K562 (cell line): ENCODE measurements at regions not wholly inside any gene's neighbourhood (a gene's known extent, or its start where the extent isn't known, plus 50 kb on each side); places are given as distances from the start of the nearest gene placed in this dataset.

Source experiments
- BMI1 ChIP-seq: fragments of 150-350 bp; IDR thresholded peaks from 2 replicates; pipeline ENCODE4 v1.6.1; 2014; ENCODE audit warnings: low read length
- CHD2 ChIP-seq: IDR thresholded peaks from 2 replicates; pipeline ENCODE4 v1.6.1; 2011; ENCODE audit warnings: low read depth, low read length
- ETS2 ChIP-seq: IDR thresholded peaks from 2 replicates; pipeline ENCODE4 v1.6.1; 2016; ENCODE audit warnings: borderline replicate concordance, missing genetic modification characterization, mild to moderate bottlenecking, moderate library complexity, missing compliant biosample characterization; ENCODE audit not compliant: poor library complexity, severe bottlenecking
- FOXK2 ChIP-seq, 2 experiments: fragments of 450-650 bp; IDR thresholded peaks in 1 of 2; conservative IDR thresholded peaks in 1 of 2; 2 replicates each; pipeline ENCODE4 v1.6.1; 2016; ENCODE audit warnings: low read depth in 2 of 2, mild to moderate bottlenecking in 1 of 2
- KDM4B ChIP-seq, 2 experiments: fragments of 450-650 bp in 1 of 2; sonication (generic) in 1 of 2; IDR thresholded peaks; 2 replicates each; pipeline ENCODE4 v1.6.1; 2016 to 2017; ENCODE audit warnings: borderline replicate concordance in 2 of 2, antibody characterized with exemption in 1 of 2, low read depth in 1 of 2, mild to moderate bottlenecking in 1 of 2
- KLF16 ChIP-seq: IDR thresholded peaks from 2 replicates; pipeline ENCODE4 v1.6.1; 2016; ENCODE audit warnings: antibody characterized with exemption
- NCOA1 ChIP-seq: fragments of 450-650 bp; IDR thresholded peaks from 2 replicates; pipeline ENCODE4 v1.6.1; 2016; ENCODE audit warnings: low read depth
- PHF21A ChIP-seq: fragments of 450-650 bp; IDR thresholded peaks from 2 replicates; pipeline ENCODE4 v1.6.1; 2017; ENCODE audit warnings: low read depth, borderline replicate concordance
- RNF219 ChIP-seq: fragments of 250-450 bp; sonication (Bioruptor Pico); IDR thresholded peaks from 2 replicates; pipeline ENCODE4 v1.5.0; 2022; ENCODE audit warnings: mild to moderate bottlenecking
- SMARCB1 ChIP-seq: IDR thresholded peaks from 2 replicates; pipeline ENCODE4 v1.6.1; 2011; ENCODE audit warnings: improper control_type of control experiment, low read depth; ENCODE audit not compliant: insufficient read length
- SRSF3 ChIP-seq: fragments of 200-400 bp; formaldehyde crosslinking; IDR thresholded peaks from 2 replicates; pipeline ENCODE4 v1.6.1; 2016; ENCODE audit warnings: mild to moderate bottlenecking, low read length, moderate library complexity; ENCODE audit not compliant: insufficient read depth
- STAT5B ChIP-seq: fragments of 250-450 bp; sonication (Bioruptor Pico); IDR thresholded peaks from 2 replicates; pipeline ENCODE4 v1.8.0; 2021; ENCODE audit warnings: mild to moderate bottlenecking, inconsistent platforms
- STAT6 ChIP-seq: sonication (generic); formaldehyde crosslinking; IDR thresholded peaks from 2 replicates; pipeline ENCODE4 v1.8.1; 2023; ENCODE audit warnings: mild to moderate bottlenecking, missing genetic modification reagents
- ZNF12 ChIP-seq: sonication (generic); formaldehyde crosslinking; IDR thresholded peaks from 2 replicates; pipeline ENCODE4 v1.4.0; 2020; ENCODE audit warnings: mild to moderate bottlenecking, missing genetic modification reagents
- ZNF23 ChIP-seq: fragments of 250-450 bp; sonication (Bioruptor Pico); IDR thresholded peaks from 2 replicates; pipeline ENCODE4 v1.4.0; 2020; ENCODE audit warnings: mild to moderate bottlenecking
- ZNF384 ChIP-seq: IDR thresholded peaks from 2 replicates; pipeline ENCODE4 v1.6.1; 2012; ENCODE audit warnings: low read depth, low read length, improper control_type of control experiment
- ZNF41 ChIP-seq: fragments of 250-450 bp; sonication (Bioruptor Pico); conservative IDR thresholded peaks from 2 replicates; pipeline ENCODE4 v1.4.0; 2020; ENCODE audit warnings: mild to moderate bottlenecking
- ZNF507 ChIP-seq: conservative IDR thresholded peaks from 2 replicates; pipeline ENCODE4 v1.6.1; 2017; ENCODE audit warnings: missing genetic modification characterization, missing compliant biosample characterization
- TF ChIP-seq, protein P1 (sequence below): sonication (generic); formaldehyde crosslinking; IDR thresholded peaks from 2 replicates; pipeline ENCODE4 v1.8.0; 2023; ENCODE audit warnings: mild to moderate bottlenecking, missing genetic modification reagents

DNA sequence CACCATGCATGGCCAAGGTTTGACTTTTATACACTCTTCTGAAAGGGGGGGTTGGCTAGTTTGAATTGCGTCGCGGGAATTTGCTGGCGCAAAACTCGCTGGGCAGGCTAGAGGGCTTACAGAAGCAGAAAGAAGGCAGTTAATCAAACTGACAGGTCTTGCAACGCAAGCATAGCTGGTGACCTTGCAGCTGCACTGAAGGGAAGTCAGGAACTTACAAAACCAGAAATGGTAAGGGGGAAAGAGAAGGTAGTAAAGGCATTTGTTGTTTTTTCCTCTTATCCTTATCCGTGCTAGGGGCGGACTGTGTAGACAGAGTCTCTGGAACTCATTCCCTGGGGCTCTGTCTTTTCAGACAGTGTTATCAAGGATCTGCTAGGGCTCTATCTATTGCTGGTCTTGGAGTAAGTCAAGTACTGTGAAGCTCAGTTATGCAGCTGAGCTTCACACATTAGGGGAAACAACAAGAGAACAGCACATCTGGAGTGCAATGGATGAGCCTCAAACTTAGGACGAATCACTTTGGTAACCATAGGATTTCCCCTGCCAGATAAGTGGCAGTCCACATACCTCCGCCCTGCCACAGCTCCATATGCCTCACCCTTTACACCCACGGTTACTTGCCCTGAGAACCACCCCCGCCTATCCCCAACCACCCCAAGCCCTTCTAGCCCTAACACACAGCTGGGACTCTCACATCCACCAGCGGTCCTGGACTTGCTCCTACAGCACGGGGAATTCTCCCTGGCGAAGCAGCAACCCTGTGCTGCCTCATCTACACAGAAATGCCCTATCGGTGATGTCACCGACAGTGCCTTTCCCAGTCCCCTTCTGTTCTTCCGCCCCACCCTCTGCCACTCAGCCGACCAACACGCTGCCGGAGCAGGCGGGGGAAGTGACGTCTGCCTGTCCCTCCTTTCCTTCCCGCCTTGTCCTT is 251.4 kb downstream of the FAM72C start (continued):
- TF ChIP-seq, protein P1, sequence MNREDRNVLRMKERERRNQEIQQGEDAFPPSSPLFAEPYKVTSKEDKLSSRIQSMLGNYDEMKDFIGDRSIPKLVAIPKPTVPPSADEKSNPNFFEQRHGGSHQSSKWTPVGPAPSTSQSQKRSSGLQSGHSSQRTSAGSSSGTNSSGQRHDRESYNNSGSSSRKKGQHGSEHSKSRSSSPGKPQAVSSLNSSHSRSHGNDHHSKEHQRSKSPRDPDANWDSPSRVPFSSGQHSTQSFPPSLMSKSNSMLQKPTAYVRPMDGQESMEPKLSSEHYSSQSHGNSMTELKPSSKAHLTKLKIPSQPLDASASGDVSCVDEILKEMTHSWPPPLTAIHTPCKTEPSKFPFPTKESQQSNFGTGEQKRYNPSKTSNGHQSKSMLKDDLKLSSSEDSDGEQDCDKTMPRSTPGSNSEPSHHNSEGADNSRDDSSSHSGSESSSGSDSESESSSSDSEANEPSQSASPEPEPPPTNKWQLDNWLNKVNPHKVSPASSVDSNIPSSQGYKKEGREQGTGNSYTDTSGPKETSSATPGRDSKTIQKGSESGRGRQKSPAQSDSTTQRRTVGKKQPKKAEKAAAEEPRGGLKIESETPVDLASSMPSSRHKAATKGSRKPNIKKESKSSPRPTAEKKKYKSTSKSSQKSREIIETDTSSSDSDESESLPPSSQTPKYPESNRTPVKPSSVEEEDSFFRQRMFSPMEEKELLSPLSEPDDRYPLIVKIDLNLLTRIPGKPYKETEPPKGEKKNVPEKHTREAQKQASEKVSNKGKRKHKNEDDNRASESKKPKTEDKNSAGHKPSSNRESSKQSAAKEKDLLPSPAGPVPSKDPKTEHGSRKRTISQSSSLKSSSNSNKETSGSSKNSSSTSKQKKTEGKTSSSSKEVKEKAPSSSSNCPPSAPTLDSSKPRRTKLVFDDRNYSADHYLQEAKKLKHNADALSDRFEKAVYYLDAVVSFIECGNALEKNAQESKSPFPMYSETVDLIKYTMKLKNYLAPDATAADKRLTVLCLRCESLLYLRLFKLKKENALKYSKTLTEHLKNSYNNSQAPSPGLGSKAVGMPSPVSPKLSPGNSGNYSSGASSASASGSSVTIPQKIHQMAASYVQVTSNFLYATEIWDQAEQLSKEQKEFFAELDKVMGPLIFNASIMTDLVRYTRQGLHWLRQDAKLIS (CRISPR knock-in tag), result 0 out of 2 replicates have a peak, but pooled peaks have one; percentile 59
- TF ChIP-seq ETS2 (no peak), STAT6 (no peak), FOXK2 (conservative IDR thresholded peaks at IDR 0.05 in 1 of 2, IDR thresholded peaks at IDR 0.05 in 1 of 2; ENCODE audit: low read depth in 2 of 2) (no peak), ZNF41 (CRISPR knock-in tag) (no peak; the same call in 1 of the 2 replicates), ZNF23 (CRISPR knock-in tag) (no peak), NCOA1 (no peak), SMARCB1 (no peak), ZNF12 (CRISPR knock-in tag) (no peak), KDM4B (IDR thresholded peaks at IDR 0.05; ENCODE audit: borderline replicate concordance in 2 of 2, low read depth in 1 of 2) (peak in 1 of 2 experiments; percentile 94; a peak in 2 of 4 replicates), CHD2 (no peak), STAT5B (CRISPR knock-in tag) (no peak), ZNF507 (tag) (no peak), KLF16 (peak; percentile 35; the same call in 1 of the 2 replicates), RNF219 (no peak), SRSF3 (no peak), PHF21A (no peak), BMI1 (no peak), ZNF384 (peak; percentile 22; the same call in 1 of the 2 replicates)
